ENCODE measurements at regions not wholly inside any gene's neighbourhood (a gene's known extent, or its start where the extent isn't known, plus 50 kb on each side); places are given as distances from the start of the nearest gene placed in this dataset.

DNA sequence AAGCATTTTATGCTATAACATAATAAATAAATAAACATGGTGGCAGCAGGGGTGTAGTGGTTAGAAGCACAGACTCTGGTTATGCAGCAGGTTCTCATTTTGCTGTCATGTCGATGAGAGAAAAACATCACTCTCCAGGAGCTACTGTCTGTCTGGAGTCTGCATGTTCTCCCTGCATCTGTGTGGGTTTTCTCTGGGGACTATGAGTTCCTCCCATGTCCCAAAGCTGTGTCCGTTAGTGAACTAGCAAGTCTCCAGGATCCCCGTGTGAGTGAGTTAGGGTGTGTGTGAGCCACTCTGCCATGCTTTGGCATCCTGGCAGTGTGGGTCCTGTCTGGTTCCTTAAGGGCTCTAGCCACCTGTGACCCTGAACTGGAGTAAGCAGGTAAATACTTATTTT, 585.6 kb upstream of the AGA start:
- TF ChIP-seq SUZ12 (IDR thresholded peaks at IDR 0.05; ENCODE audit: extremely low read depth, insufficient read depth, insufficient read length): no peak
- TF ChIP-seq ZNF274 (IDR thresholded peaks at IDR 0.05; ENCODE audit: low read depth, low read length): no peak

Data from NT2/D1 (cell line).